OCI-LY1 (cell line): ENCODE measurements at regions not wholly inside any gene's neighbourhood (a gene's known extent, or its start where the extent isn't known, plus 50 kb on each side); places are given as distances from the start of the nearest gene placed in this dataset.

Experiments used
- EZH2 ChIP-seq: fragments of 200-600 bp; sonication (generic), shearing (Covaris generic); IDR thresholded peaks from 2 replicates; pipeline ENCODE4 v1.8.0; 2017; ENCODE audit warnings: borderline replicate concordance, mixed run types, mild to moderate bottlenecking, antibody characterized with exemption, low read length, moderate library complexity, mixed read lengths
- TF ChIP-seq, protein P1 (sequence below): fragments of 200-600 bp; sonication (generic), shearing (Covaris generic); IDR thresholded peaks from 2 replicates; pipeline ENCODE4 v1.5.1; 2017; ENCODE audit warnings: mild to moderate bottlenecking, antibody characterized with exemption, low read length, moderate library complexity, mixed read lengths

GRCh38 chr2:103346780-103347179 lies 584.9 kb downstream of the TMEM182 start:
- TF ChIP-seq, protein P1, sequence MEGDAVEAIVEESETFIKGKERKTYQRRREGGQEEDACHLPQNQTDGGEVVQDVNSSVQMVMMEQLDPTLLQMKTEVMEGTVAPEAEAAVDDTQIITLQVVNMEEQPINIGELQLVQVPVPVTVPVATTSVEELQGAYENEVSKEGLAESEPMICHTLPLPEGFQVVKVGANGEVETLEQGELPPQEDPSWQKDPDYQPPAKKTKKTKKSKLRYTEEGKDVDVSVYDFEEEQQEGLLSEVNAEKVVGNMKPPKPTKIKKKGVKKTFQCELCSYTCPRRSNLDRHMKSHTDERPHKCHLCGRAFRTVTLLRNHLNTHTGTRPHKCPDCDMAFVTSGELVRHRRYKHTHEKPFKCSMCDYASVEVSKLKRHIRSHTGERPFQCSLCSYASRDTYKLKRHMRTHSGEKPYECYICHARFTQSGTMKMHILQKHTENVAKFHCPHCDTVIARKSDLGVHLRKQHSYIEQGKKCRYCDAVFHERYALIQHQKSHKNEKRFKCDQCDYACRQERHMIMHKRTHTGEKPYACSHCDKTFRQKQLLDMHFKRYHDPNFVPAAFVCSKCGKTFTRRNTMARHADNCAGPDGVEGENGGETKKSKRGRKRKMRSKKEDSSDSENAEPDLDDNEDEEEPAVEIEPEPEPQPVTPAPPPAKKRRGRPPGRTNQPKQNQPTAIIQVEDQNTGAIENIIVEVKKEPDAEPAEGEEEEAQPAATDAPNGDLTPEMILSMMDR = no peak
- no peak for TF ChIP-seq EZH2
